OCI-LY7 (cell line): ENCODE measurements at regions not wholly inside any gene's neighbourhood (a gene's known extent, or its start where the extent isn't known, plus 50 kb on each side); places are given as distances from the start of the nearest gene placed in this dataset.
"Not testable (repeated sequence)": the region's sequence is repeated elsewhere in the genome, so short reads cannot be mapped to it uniquely, and the experiment has no call there.

ENCODE experiments used
- BruUV-seq: library from RNA; stranded (reverse); fragments of 400-500 nt; replicated peaks from 2 replicates; lab custom pipeline; 2021; lab: Mats Ljungman, UMichigan
- CTCF ChIA-PET: fragments of 300-600 bp; sonication (Branson Sonifier 250); formaldehyde crosslinking; loops from one replicate; lab custom pipeline; 2022; ENCODE audit warnings: antibody characterized with exemption; ENCODE audit not compliant: unreplicated experiment; lab: Charles Lee
- POLR2A ChIA-PET: fragments of 300-600 bp; sonication (Branson Sonifier 250); formaldehyde crosslinking; loops from one replicate; lab custom pipeline; 2022; ENCODE audit warnings: antibody characterized with exemption; lab: Charles Lee
- DNase-seq: peaks from one replicate; pipeline ENCODE4 v3.0.0-alpha.2; 2015; ENCODE audit warnings: low spot score
- H2AFZ ChIP-seq: fragments of 200-600 bp; sonication (generic), shearing (Covaris generic); 2 replicates; pipeline ENCODE4 v1.6.1; 2014; ENCODE audit warnings: mild to moderate bottlenecking, antibody characterized with exemption, low read length, moderate library complexity
- H3K27ac ChIP-seq: fragments of 200-600 bp; sonication (generic); 2 replicates; pipeline ENCODE4 v1.5.1; 2014; ENCODE audit warnings: mixed run types, low read depth, mild to moderate bottlenecking, moderate library complexity, low read length, inconsistent platforms; ENCODE audit not compliant: poor library complexity, severe bottlenecking
- H3K36me3 ChIP-seq: fragments of 200-600 bp; sonication (generic); 2 replicates; pipeline ENCODE4 v1.6.1; 2014; ENCODE audit warnings: mild to moderate bottlenecking, antibody characterized with exemption, low read length, moderate library complexity, mixed read lengths; ENCODE audit not compliant: insufficient read depth
- H3K4me1 ChIP-seq: fragments of 200-600 bp; sonication (generic); 2 replicates; pipeline ENCODE4 v1.5.1; 2014; ENCODE audit warnings: mild to moderate bottlenecking, low read length; ENCODE audit not compliant: insufficient read depth, poor library complexity, severe bottlenecking
- H3K4me2 ChIP-seq: fragments of 200-600 bp; sonication (generic); 2 replicates; pipeline ENCODE4 v1.6.1; 2014; ENCODE audit warnings: mild to moderate bottlenecking, low read length
- H3K4me3 ChIP-seq: fragments of 200-600 bp; sonication (generic); 2 replicates; pipeline ENCODE4 v1.5.1; 2014; ENCODE audit warnings: mild to moderate bottlenecking, low read depth, low read length; ENCODE audit not compliant: poor library complexity, severe bottlenecking
- H3K79me2 ChIP-seq: fragments of 200-600 bp; sonication (generic); 2 replicates; pipeline ENCODE4 v1.6.1; 2016; ENCODE audit warnings: low read depth, mild to moderate bottlenecking, low read length, moderate library complexity, mixed read lengths; ENCODE audit not compliant: insufficient read depth
- H3K9me2 ChIP-seq: fragments of 200-600 bp; sonication (generic); 2 replicates; pipeline ENCODE4 v1.6.1; 2016; ENCODE audit warnings: mild to moderate bottlenecking, low read length, mixed read lengths; ENCODE audit not compliant: insufficient read depth
- H3K9me3 ChIP-seq: fragments of 200-600 bp; sonication (generic); 2 replicates; pipeline ENCODE4 v1.6.1; 2014; ENCODE audit warnings: mild to moderate bottlenecking, mixed run types, low read length, mixed read lengths
- H4K20me1 ChIP-seq: fragments of 200-600 bp; sonication (generic); 2 replicates; pipeline ENCODE4 v1.6.1; 2014; ENCODE audit warnings: mild to moderate bottlenecking, antibody characterized with exemption, low read length, moderate library complexity, mixed read lengths; ENCODE audit not compliant: insufficient read depth
- EZH2phosphoT487 ChIP-seq: fragments of 200-600 bp; sonication (generic); IDR thresholded peaks from 2 replicates; pipeline ENCODE4 v1.6.1; 2018; ENCODE audit warnings: low read depth, borderline replicate concordance, mild to moderate bottlenecking, mixed run types, antibody characterized with exemption, low read length, moderate library complexity, mixed read lengths
- intact Hi-C: fragments of 100-400 bp; cut with micrococcal nuclease; formaldehyde crosslinking; loops from one replicate; pipeline ENCODE4 v1.10.0; 2022; ENCODE audit not compliant: unreplicated experiment
- TF ChIP-seq, protein P1 (sequence below): fragments of 200-600 bp; sonication (generic); conservative IDR thresholded peaks from 2 replicates; pipeline ENCODE4 v1.5.1; 2014; ENCODE audit warnings: mild to moderate bottlenecking, antibody characterized with exemption, low read length, moderate library complexity, mixed read lengths

DNA sequence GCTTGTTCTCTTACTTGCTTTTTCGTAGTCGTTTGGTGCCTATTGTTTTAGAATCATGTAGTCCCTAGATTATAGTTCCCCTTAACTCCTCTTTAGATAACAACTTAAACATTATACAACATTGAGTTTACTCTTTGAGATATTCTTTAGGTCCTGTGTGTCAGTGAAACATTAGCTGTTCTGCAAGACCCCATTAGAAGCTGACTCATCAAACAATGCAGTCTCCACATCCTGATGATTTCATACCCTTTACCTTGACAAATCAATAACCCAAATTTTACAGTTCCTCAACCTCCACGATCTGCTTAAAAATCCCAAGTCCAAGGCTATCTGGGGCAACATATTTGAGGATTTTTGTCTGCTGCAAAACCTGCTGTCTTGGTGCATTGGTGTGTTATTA is 582.9 kb downstream of the NSUN3 start:
- H3K79me2 ChIP-seq = no peaks in the 10 kb centered on the region

DNA sequence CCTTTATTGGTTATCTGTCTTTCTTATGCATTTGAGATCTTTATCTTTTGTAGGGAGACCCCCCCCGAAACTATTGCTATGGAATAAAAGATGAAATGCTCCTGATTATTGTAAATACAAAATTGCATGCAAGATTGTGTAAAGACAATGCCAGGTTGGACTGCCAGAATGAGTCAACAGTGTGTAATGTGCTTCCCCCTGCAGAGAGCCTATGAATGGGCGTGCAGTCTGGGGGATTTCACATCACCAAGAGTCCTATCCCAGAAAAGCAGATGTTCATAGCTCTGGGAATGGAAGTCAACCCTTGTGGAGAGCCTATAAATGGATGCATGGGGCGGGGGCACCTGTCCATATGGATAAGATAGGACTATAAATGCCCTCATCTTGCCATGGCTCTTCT is 584.3 kb downstream of the NSUN3 start:
- no peak for TF ChIP-seq EZH2phosphoT487
- TF ChIP-seq, protein P1, sequence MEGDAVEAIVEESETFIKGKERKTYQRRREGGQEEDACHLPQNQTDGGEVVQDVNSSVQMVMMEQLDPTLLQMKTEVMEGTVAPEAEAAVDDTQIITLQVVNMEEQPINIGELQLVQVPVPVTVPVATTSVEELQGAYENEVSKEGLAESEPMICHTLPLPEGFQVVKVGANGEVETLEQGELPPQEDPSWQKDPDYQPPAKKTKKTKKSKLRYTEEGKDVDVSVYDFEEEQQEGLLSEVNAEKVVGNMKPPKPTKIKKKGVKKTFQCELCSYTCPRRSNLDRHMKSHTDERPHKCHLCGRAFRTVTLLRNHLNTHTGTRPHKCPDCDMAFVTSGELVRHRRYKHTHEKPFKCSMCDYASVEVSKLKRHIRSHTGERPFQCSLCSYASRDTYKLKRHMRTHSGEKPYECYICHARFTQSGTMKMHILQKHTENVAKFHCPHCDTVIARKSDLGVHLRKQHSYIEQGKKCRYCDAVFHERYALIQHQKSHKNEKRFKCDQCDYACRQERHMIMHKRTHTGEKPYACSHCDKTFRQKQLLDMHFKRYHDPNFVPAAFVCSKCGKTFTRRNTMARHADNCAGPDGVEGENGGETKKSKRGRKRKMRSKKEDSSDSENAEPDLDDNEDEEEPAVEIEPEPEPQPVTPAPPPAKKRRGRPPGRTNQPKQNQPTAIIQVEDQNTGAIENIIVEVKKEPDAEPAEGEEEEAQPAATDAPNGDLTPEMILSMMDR = no peak
- ChIA-PET CTCF (no interaction called here), POLR2A (interaction anchor here (0.6 kb wide), 1 partner anchor 27 kb away, joined by 3 read pairs; no protein-coding TSS in a partner anchor)
- no peak overlapping the region for H3K4me2 ChIP-seq
- H3K9me2 ChIP-seq = no peaks in the 10 kb centered on the region
- DNase-seq = no peak
- H3K79me2 ChIP-seq = no peaks in the 10 kb centered on the region
- no TSS peak for BruUV-seq
- H3K4me3 ChIP-seq = no peak overlapping the region
- no peaks in the 10 kb centered on the region for H3K9me3 ChIP-seq
- no peaks in the 10 kb centered on the region for H4K20me1 ChIP-seq
- intact Hi-C loops = no loop called here
- no peak overlapping the region for H2AFZ ChIP-seq
- H3K36me3 ChIP-seq = no peaks in the 10 kb centered on the region
- H3K4me1 ChIP-seq = no peaks in the 10 kb centered on the region
- no peak overlapping the region for H3K27ac ChIP-seq

More for the DNA sequence above, 582.9 kb downstream of the NSUN3 start:
- Histone ChIP-seq H3K36me3 (no peaks in the 10 kb centered on the region), H3K4me3 (no peak overlapping the region), H3K9me3 (no peaks in the 10 kb centered on the region), H3K4me2 (no peak overlapping the region), H3K27ac (no peak overlapping the region), H4K20me1 (no peaks in the 10 kb centered on the region), H2AFZ (no peak overlapping the region), H3K9me2 (no peaks in the 10 kb centered on the region), H3K4me1 (no peaks in the 10 kb centered on the region)
- CTCF ChIA-PET = interaction anchor here (0.6 kb wide), 1 partner anchor 45 kb away, joined by 3 read pairs; no protein-coding TSS in a partner anchor
- BruUV-seq = no TSS peak
- POLR2A ChIA-PET = interaction anchor here (0.6 to 0.7 kb wide), 4 partner anchors 58 to 1900 kb away, joined by 3 read pairs; no protein-coding TSS in a partner anchor
- intact Hi-C loops = no loop called here
- TF ChIP-seq EZH2phosphoT487 = no peak
- DNase-seq = no peak

DNA sequence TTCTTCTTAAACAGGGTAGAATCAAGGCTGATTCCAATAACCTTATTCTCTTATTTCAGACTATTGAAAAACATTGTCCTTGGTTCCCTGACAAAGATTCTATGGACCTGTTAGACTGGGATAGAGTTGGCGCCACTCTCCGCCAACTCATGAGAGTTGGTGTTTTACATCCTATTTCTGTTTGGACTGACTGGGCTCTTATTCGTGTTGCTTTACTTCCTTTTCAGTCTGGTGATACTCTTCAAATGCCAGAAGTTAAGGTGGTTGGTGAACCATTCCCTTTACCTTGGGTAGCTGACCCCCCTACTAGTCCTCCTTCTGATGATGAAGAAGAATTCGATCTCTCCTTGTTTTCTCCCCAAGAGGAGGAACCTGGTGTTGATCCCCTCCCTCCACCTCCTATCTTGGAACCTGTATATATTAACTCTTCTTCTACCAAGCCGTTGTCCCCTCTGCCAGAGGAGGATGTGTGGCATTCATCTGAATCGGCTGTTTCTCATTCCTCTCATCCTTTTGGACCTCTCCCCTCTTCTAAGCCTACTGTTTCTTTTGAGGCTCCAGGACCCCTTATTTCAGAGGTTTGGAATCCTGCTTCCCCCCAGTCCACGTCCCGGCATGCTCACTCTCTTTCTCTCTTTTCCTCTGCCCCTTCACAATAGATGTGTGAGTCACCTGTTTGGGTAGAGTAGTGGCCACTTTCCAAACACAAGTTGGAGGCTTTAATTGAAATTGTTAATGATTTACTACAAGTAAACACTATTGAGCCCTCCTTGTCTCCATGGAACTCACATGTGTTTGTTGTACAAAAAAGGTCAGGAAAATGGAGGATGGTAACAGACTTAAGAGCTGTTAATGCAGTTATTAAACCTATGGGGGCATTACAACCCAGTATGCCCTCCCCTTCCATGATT is 585.7 kb downstream of the NSUN3 start:
- CTCF ChIA-PET, DNase-seq, POLR2A ChIA-PET, H4K20me1 ChIP-seq, H3K36me3 ChIP-seq, H3K4me3 ChIP-seq, BruUV-seq, H3K79me2 ChIP-seq, H3K9me2 ChIP-seq, intact Hi-C loops, H3K27ac ChIP-seq, H3K4me2 ChIP-seq, H3K9me3 ChIP-seq, H2AFZ ChIP-seq, H3K4me1 ChIP-seq: not testable (repeated sequence)
